H1 (cell line): ENCODE measurements at regions not wholly inside any gene's neighbourhood (a gene's known extent, or its start where the extent isn't known, plus 50 kb on each side); places are given as distances from the start of the nearest gene placed in this dataset.

Experiments used
- CREB1 ChIP-seq: IDR thresholded peaks from 2 replicates; pipeline ENCODE4 v1.6.1; 2012; ENCODE audit warnings: inconsistent platforms
- EGR1 ChIP-seq: IDR thresholded peaks from 2 replicates; pipeline ENCODE4 v1.6.1; 2011; ENCODE audit warnings: low read depth, low read length, borderline replicate concordance
- JUND ChIP-seq: IDR thresholded peaks from 2 replicates; pipeline ENCODE4 v1.6.1; 2011; ENCODE audit warnings: mild to moderate bottlenecking, improper control_type of control experiment, low read length

GRCh38 chr20:55774628-55775027 is 230.7 kb downstream of the CBLN4 start:
- no peak for TF ChIP-seq CREB1
- TF ChIP-seq EGR1: no peak
- no peak for TF ChIP-seq JUND
